GF-D8 (cell line): ENCODE measurements at regions not wholly inside any gene's neighbourhood (a gene's known extent, or its start where the extent isn't known, plus 50 kb on each side); places are given as distances from the start of the nearest gene placed in this dataset.
"Not testable (repeated sequence)": the region's sequence is repeated elsewhere in the genome, so short reads cannot be mapped to it uniquely, and the experiment has no call there.

Source experiments
- DNase-seq: peaks from one replicate; lab custom pipeline; 2025; lab: John Stamatoyannopoulos, UW

GRCh38 chr5:8714861-8715260 is 831.0 kb downstream of the SEMA5A start:
- DNase-seq = no peak

GRCh38 chr5:8719796-8720195 is 826.1 kb downstream of the SEMA5A start:
- DNase-seq = no peak

- no peak for DNase-seq
Observed at GRCh38 chr5:8720506-8720905, 825.4 kb downstream of the SEMA5A start.

GRCh38 chr5:8721536-8721935 is 824.3 kb downstream of the SEMA5A start:
- no peak for DNase-seq

- no peak for DNase-seq
Observed at GRCh38 chr5:8726383-8727036, 819.4 kb downstream of the SEMA5A start.

- no peak for DNase-seq
Observed at GRCh38 chr5:8727396-8727795, 818.5 kb downstream of the SEMA5A start.

- no peak for DNase-seq
Observed at GRCh38 chr5:8729437-8729836, 816.4 kb downstream of the SEMA5A start.

GRCh38 chr5:8730194-8730593 is 815.7 kb downstream of the SEMA5A start:
- DNase-seq = no peak

GRCh38 chr5:8731110-8731509 is 814.8 kb downstream of the SEMA5A start:
- DNase-seq = not testable (repeated sequence)

- no peak for DNase-seq
Observed at GRCh38 chr5:8740595-8740994, 805.3 kb downstream of the SEMA5A start.

- DNase-seq = no peak
Observed at GRCh38 chr5:8749556-8749955, 796.3 kb downstream of the SEMA5A start.

- DNase-seq = no peak
Observed at GRCh38 chr5:8750100-8750499, 795.8 kb downstream of the SEMA5A start.

- DNase-seq = no peak
Observed at GRCh38 chr5:8751971-8752370, 793.9 kb downstream of the SEMA5A start.

- DNase-seq = no peak
Observed at GRCh38 chr5:8752595-8752994, 793.3 kb downstream of the SEMA5A start.

GRCh38 chr5:8756498-8757084 is 789.3 kb downstream of the SEMA5A start:
- no peak for DNase-seq

GRCh38 chr5:8765886-8766285 is 780.0 kb downstream of the SEMA5A start:
- DNase-seq = no peak

GRCh38 chr5:8766448-8766847 is 779.4 kb downstream of the SEMA5A start:
- no peak for DNase-seq

- DNase-seq = no peak
Observed at GRCh38 chr5:8767111-8767510, 778.8 kb downstream of the SEMA5A start.

- DNase-seq = no peak
Observed at GRCh38 chr5:8767746-8768145, 778.1 kb downstream of the SEMA5A start.

- DNase-seq = no peak
Observed at GRCh38 chr5:8769631-8770030, 776.2 kb downstream of the SEMA5A start.

- no peak for DNase-seq
Observed at GRCh38 chr5:8770431-8770830, 775.4 kb downstream of the SEMA5A start.

- no peak for DNase-seq
Observed at GRCh38 chr5:8773046-8773615, 772.7 kb downstream of the SEMA5A start.

GRCh38 chr5:8784692-8785091 is 761.2 kb downstream of the SEMA5A start:
- no peak for DNase-seq

GRCh38 chr5:8788246-8788645 is 757.6 kb downstream of the SEMA5A start:
- DNase-seq = no peak
